Upper lobe of left lung (tissue), 4 donors: ENCODE measurements at regions not wholly inside any gene's neighbourhood (a gene's known extent, or its start where the extent isn't known, plus 50 kb on each side); places are given as distances from the start of the nearest gene placed in this dataset.

ENCODE experiments used
- CTCF ChIP-seq, 6 experiments: fragments of 450-650 bp in 4 of 6; fragments of 200-600 bp in 2 of 6; sonication (generic) in 2 of 6; IDR thresholded peaks; one replicate each; pipeline ENCODE4 v1.5.1; 2016 to 2019; ENCODE audit warnings: antibody characterized with exemption in 6 of 6
- POLR2A ChIP-seq, 4 donors: fragments of 450-650 bp; IDR thresholded peaks; one replicate each; pipeline ENCODE4 v1.5.1; 2016 to 2017; ENCODE audit warnings: antibody characterized with exemption in 4 of 4, mild to moderate bottlenecking in 2 of 4
- POLR2AphosphoS5 ChIP-seq, 2 donors: sonication (generic); formaldehyde crosslinking; IDR thresholded peaks; one replicate each; pipeline ENCODE4 v1.5.1; 2017; ENCODE audit warnings: antibody characterized with exemption in 2 of 2

- TF ChIP-seq CTCF (IDR thresholded peaks at IDR 0.05) (no peak), POLR2A (IDR thresholded peaks at IDR 0.05) (no peak), POLR2AphosphoS5 (IDR thresholded peaks at IDR 0.05) (no peak)
These were observed 289.2 kb downstream of the KLF13 start for GRCh38 chr15:31615643-31616415.
